GM18505 (cell line): ENCODE measurements at regions not wholly inside any gene's neighbourhood (a gene's known extent, or its start where the extent isn't known, plus 50 kb on each side); places are given as distances from the start of the nearest gene placed in this dataset.

Source experiments
- ATAC-seq: cut with Tn5 transposase; IDR thresholded peaks from one replicate; pipeline ENCODE4 v1.9.1; 2021; ENCODE audit not compliant: unreplicated experiment
- POLR2A ChIP-seq: IDR thresholded peaks from 4 replicates; pipeline ENCODE4 v1.6.1; 2011; ENCODE audit warnings: borderline replicate concordance; ENCODE audit not compliant: insufficient read depth, insufficient read length; ENCODE audit errors: extremely low read depth

- TF ChIP-seq POLR2A, result no peak
- ATAC-seq, result no peak
Observed at GRCh38 chr9:7909537-7909936, 110.0 kb upstream of the DMAC1 start.

DNA sequence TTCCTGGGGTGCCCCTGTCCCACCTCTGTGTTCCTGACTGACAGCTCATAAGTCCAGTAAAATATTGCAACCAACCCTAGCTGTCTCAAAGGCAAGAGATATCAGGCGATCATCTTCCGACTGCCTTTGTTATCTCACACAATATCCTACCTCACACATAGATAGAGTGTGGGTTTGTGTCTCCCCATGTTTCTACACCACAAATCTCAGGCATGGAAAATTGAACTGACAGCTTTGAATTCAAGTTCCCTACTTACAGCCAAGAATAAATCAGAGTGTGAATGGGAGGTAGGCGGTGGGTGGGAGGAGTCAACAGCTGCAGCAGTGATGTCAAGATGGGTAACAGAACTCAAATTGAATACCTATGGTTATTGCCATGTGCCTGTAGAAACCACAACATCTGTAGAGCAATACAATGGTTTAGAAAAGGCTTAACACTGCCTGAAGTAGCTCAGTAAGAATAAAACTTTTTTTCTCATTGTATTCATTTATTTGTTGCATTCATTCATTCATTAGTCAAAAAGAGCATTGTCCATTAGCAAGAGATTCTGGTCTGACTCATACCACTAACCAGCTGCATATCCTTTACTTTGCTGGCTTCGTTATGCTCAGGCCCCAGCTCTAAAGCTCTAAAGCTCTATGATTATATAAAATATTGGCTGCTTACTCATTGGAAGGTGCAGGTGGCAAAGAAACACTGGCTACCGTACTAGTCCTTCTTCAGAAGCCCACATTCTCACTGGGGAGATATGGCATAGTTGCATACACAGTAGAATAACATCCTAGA lies 108.2 kb upstream of the DMAC1 start:
- no peak for TF ChIP-seq POLR2A
- no peak for ATAC-seq

DNA sequence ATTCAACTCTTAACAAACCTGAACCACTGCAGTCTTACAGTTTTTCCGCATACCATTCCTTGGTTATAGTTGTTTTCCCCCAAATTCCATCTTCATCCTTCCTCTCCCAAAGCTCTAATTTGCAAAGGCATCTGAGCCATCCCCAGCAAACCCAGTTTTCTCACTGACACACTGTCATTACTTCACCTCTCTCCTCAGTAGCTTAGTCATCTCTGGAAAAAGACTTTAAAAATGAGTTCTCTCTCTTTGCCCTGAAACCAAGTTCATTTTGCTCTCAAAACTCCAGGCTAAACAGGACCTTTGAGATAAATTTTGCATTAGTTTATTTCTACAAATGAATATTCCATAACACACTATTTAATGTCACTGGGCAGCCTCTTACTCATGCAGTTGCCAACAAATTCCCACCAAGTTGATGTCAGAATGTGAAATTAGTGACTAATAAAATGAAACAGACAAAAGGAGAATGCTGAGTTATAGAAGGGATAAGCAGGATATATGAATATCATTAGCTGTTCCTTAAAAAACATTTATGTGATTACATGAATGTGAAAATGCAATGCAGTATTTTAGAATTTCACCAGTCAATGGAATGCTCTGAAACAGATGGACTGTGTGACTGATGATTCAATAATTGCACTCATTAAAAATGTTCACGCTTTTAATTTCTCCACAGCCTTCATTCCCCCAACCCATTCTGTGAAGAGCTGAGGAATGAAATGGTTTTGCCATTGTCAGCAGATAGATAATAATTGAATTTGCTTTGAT lies 107.4 kb upstream of the DMAC1 start:
- no peak for TF ChIP-seq POLR2A
- no peak for ATAC-seq

DNA sequence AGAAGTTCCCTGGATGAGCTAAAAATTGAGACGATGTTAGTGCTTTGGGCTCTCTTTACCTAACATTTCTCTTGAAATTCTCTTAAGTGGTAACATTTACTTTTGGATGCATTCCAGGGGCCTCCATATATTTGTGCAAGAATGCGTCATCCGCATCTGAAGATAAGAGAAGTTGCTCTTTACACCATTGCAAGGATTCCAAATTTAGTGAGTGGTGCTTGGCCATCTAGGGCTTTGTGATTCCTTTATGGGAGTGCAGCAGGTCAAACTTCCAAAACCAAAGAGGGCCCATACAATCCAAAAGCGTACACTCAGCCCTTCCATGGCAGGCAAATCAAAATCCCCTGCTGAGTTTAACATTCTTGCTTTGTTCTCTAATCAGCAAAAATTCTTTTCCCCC lies 102.0 kb upstream of the DMAC1 start:
- no peak for TF ChIP-seq POLR2A
- ATAC-seq, result no peak

GRCh38 chr9:7900541-7900940 lies 101.0 kb upstream of the DMAC1 start:
- TF ChIP-seq POLR2A, result no peak
- ATAC-seq, result no peak

DNA sequence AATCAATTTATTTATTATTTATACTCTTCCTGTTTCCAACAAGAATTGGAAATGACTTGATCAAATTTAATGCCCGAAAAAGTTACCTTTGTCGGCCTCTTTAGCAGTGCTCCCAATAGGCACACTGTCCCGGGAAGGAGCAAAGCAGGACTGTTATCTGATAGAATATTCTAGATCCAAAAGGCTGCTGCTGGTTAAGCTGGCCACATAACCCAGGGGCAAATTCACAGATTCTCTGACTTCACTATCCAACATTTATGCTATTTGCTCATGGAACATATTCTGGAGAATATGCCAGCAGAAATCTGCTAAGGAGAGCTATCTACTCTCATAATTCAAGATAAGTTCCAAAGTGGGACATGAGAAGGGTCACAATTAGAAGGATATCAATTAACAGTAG lies 100.2 kb upstream of the DMAC1 start:
- TF ChIP-seq POLR2A, result no peak

GRCh38 chr9:7894231-7894630 lies 94.7 kb upstream of the DMAC1 start:
- ATAC-seq, result no peak

More for the DNA sequence above, 100.2 kb upstream of the DMAC1 start:
- ATAC-seq, result no peak

DNA sequence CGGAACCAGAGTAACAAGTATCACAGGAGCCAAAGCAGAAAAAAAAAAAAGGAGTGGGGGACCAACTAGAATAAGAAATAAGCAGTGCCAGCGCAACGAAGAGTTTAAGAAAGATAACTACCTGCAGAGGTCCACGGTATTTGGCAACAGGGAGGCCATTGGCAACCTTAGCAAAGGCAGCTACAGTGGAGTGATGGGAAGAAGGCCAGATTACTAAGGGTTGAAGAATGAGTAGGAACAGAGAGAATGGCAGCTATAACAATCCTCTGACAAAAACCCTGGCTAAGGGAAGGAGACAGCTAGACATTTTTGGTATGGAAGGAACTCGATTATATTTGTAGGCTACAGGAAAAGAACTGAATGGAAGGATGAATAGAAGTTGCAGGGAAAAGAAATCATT lies 93.4 kb upstream of the DMAC1 start:
- no peak for ATAC-seq
- TF ChIP-seq POLR2A, result no peak

More at GRCh38 chr9:7894231-7894630, 94.7 kb upstream of the DMAC1 start:
- no peak for TF ChIP-seq POLR2A

GRCh38 chr9:7879551-7880245 lies 80.1 kb upstream of the DMAC1 start:
- TF ChIP-seq POLR2A, result no peak
- peak; percentile 66 for ATAC-seq

- TF ChIP-seq POLR2A, result no peak
- ATAC-seq, result no peak
Observed at GRCh38 chr9:7871977-7872730, 72.6 kb upstream of the DMAC1 start.

DNA sequence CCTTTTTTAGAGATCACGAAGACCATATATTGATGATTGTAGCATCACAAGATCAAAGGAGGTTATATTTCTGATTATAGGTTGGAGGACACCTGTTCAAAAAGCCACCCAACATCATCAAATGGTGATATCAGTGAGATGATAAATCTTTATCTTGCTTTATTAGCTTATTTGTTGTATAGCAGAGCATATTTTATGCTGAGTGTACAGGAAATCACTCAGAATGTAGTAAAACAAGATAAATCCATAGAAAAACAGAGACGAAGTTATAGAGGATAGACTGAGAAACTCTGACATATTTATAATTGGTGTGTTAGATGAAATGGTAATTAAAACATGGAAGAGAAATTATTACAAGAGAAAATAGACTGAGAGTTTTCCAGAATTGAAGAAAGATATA lies 69.8 kb upstream of the DMAC1 start:
- no peak for ATAC-seq
- no peak for TF ChIP-seq POLR2A

GRCh38 chr9:7862170-7862569 lies 62.6 kb upstream of the DMAC1 start:
- no peak for TF ChIP-seq POLR2A

GRCh38 chr9:7861086-7861485 lies 61.5 kb upstream of the DMAC1 start:
- TF ChIP-seq POLR2A, result no peak
- ATAC-seq, result no peak

More at GRCh38 chr9:7862170-7862569, 62.6 kb upstream of the DMAC1 start:
- no peak for ATAC-seq
